ENCODE measurements at regions not wholly inside any gene's neighbourhood (a gene's known extent, or its start where the extent isn't known, plus 50 kb on each side); places are given as distances from the start of the nearest gene placed in this dataset.

DNA sequence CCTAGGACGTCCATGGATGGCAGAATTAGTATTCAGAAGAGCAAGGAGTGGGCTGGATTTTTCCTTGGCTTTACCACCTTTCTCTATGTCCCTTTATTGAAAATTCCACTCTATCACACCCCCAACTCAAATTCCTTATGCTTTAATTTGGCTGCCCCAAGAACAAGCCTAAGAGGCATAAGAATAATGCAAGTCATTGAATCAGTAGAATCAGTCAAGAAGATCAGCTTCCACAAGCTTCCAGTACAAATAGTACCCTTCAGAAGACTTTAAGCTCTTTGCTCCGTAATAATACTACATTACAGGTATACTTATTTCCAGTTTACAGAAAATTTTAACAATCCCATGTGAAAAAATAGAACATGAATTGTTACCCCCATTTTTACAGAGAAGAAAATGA, 51.0 kb upstream of the SNAP25 start:
- TF ChIP-seq ZNF23 (tag by site-specific recombination; IDR thresholded peaks at IDR 0.05; ENCODE audit: borderline replicate concordance) (no peak), MEIS1 (CRISPR knock-in tag; IDR thresholded peaks at IDR 0.05; ENCODE audit: borderline replicate concordance) (no peak), ZNF214 (tag by site-specific recombination; IDR thresholded peaks at IDR 0.05; ENCODE audit: borderline replicate concordance) (no peak), OSR2 (tag by site-specific recombination; IDR thresholded peaks at IDR 0.05) (no peak), CTCF (tag by site-specific recombination; IDR thresholded peaks at IDR 0.05) (no peak), GLI2 (tag by site-specific recombination; IDR thresholded peaks at IDR 0.05; ENCODE audit: borderline replicate concordance, low read depth) (no peak), ZNF175 (tag by site-specific recombination; IDR thresholded peaks at IDR 0.05) (no peak), ZNF138 (tag by site-specific recombination; IDR thresholded peaks at IDR 0.05; ENCODE audit: borderline replicate concordance) (no peak)
- TF ChIP-seq, protein P1, sequence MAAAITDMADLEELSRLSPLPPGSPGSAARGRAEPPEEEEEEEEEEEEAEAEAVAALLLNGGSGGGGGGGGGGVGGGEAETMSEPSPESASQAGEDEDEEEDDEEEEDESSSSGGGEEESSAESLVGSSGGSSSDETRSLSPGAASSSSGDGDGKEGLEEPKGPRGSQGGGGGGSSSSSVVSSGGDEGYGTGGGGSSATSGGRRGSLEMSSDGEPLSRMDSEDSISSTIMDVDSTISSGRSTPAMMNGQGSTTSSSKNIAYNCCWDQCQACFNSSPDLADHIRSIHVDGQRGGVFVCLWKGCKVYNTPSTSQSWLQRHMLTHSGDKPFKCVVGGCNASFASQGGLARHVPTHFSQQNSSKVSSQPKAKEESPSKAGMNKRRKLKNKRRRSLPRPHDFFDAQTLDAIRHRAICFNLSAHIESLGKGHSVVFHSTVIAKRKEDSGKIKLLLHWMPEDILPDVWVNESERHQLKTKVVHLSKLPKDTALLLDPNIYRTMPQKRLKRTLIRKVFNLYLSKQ (tag by site-specific recombination; IDR thresholded peaks at IDR 0.05; ENCODE audit: borderline replicate concordance), result no peak

Measured in HEK293 (cell line).